ENCODE measurements at regions not wholly inside any gene's neighbourhood (a gene's known extent, or its start where the extent isn't known, plus 50 kb on each side); places are given as distances from the start of the nearest gene placed in this dataset.

- no peaks in the 10 kb centered on the region for H3K36me3 ChIP-seq (ENCODE audit: control insufficient read depth, low read length)
These were observed 487.8 kb downstream of the GALR1 start for GRCh38 chr18:77737405-77737804.

GRCh38 chr18:77749089-77749488 lies 499.4 kb downstream of the GALR1 start:
- Histone ChIP-seq H3K9me3 (ENCODE audit: control insufficient read depth, insufficient read depth, low read length) (no peaks in the 10 kb centered on the region), H3K36me3 (ENCODE audit: control insufficient read depth, low read length) (no peaks in the 10 kb centered on the region), H3K27ac (ENCODE audit: low read depth, low read length) (no peak overlapping the region), H3K4me2 (ENCODE audit: low read length) (no peak overlapping the region), H3K4me3 (ENCODE audit: low read length) (no peak overlapping the region), H3K79me2 (ENCODE audit: control insufficient read depth, low read length) (no peaks in the 10 kb centered on the region), H3K4me1 (ENCODE audit: control insufficient read depth, low read length) (no peaks in the 10 kb centered on the region), H3K9me2 (replicated peaks; ENCODE audit: control insufficient read depth, low read length) (no peaks in the 10 kb centered on the region), H3K27me3 (ENCODE audit: control insufficient read depth, low read length) (no peaks in the 10 kb centered on the region), H3F3A (ENCODE audit: control insufficient read depth, insufficient read depth) (no peaks in the 10 kb centered on the region), H4K20me1 (ENCODE audit: control insufficient read depth, insufficient read depth, low read depth, low read length) (no peaks in the 10 kb centered on the region)
- TF ChIP-seq CTCF (IDR thresholded peaks at IDR 0.05; ENCODE audit: low read depth, low read length, poor library complexity, severe bottlenecking) (peak; percentile 56), EZH2phosphoT487 (IDR thresholded peaks at IDR 0.05; ENCODE audit: borderline replicate concordance, low read length) (no peak)

More at GRCh38 chr18:77737405-77737804, 487.8 kb downstream of the GALR1 start:
- Histone ChIP-seq H3K79me2 (ENCODE audit: control insufficient read depth, low read length) (no peaks in the 10 kb centered on the region), H3K27ac (ENCODE audit: low read depth, low read length) (no peak overlapping the region), H4K20me1 (ENCODE audit: control insufficient read depth, insufficient read depth, low read depth, low read length) (no peaks in the 10 kb centered on the region), H3K27me3 (ENCODE audit: control insufficient read depth, low read length) (no peaks in the 10 kb centered on the region), H3K4me2 (ENCODE audit: low read length) (no peak overlapping the region), H3K9me3 (ENCODE audit: control insufficient read depth, insufficient read depth, low read length) (no peaks in the 10 kb centered on the region), H3K4me1 (ENCODE audit: control insufficient read depth, low read length) (no peaks in the 10 kb centered on the region), H3F3A (ENCODE audit: control insufficient read depth, insufficient read depth) (no peaks in the 10 kb centered on the region), H3K4me3 (ENCODE audit: low read length) (no peak overlapping the region), H3K9me2 (replicated peaks; ENCODE audit: control insufficient read depth, low read length) (no peaks in the 10 kb centered on the region)
- TF ChIP-seq CTCF (IDR thresholded peaks at IDR 0.05; ENCODE audit: low read depth, low read length, poor library complexity, severe bottlenecking): no peak
- no peak for TF ChIP-seq EZH2phosphoT487 (IDR thresholded peaks at IDR 0.05; ENCODE audit: borderline replicate concordance, low read length)

GRCh38 chr18:77750006-77750405 lies 500.4 kb downstream of the GALR1 start:
- no peak for TF ChIP-seq CTCF (IDR thresholded peaks at IDR 0.05; ENCODE audit: low read depth, low read length, poor library complexity, severe bottlenecking)
- TF ChIP-seq EZH2phosphoT487 (IDR thresholded peaks at IDR 0.05; ENCODE audit: borderline replicate concordance, low read length): no peak
- no peak overlapping the region for H3K4me3 ChIP-seq (ENCODE audit: low read length)
- no peaks in the 10 kb centered on the region for H3K36me3 ChIP-seq (ENCODE audit: control insufficient read depth, low read length)
- H3K27ac ChIP-seq (ENCODE audit: low read depth, low read length): no peak overlapping the region
- no peak overlapping the region for H3K4me2 ChIP-seq (ENCODE audit: low read length)
- no peaks in the 10 kb centered on the region for H3K4me1 ChIP-seq (ENCODE audit: control insufficient read depth, low read length)
- no peaks in the 10 kb centered on the region for H3K9me2 ChIP-seq (replicated peaks; ENCODE audit: control insufficient read depth, low read length)
- H3K9me3 ChIP-seq (ENCODE audit: control insufficient read depth, insufficient read depth, low read length): no peaks in the 10 kb centered on the region
- no peaks in the 10 kb centered on the region for H3F3A ChIP-seq (ENCODE audit: control insufficient read depth, insufficient read depth)
- H3K79me2 ChIP-seq (ENCODE audit: control insufficient read depth, low read length): no peaks in the 10 kb centered on the region
- H4K20me1 ChIP-seq (ENCODE audit: control insufficient read depth, insufficient read depth, low read depth, low read length): no peaks in the 10 kb centered on the region
- H3K27me3 ChIP-seq (ENCODE audit: control insufficient read depth, low read length): no peaks in the 10 kb centered on the region
